Peyer's patch (tissue), 4 donors: ENCODE measurements at regions not wholly inside any gene's neighbourhood (a gene's known extent, or its start where the extent isn't known, plus 50 kb on each side); places are given as distances from the start of the nearest gene placed in this dataset.

ENCODE experiments used
- POLR2A ChIP-seq, 2 donors: fragments of 450-650 bp; IDR thresholded peaks; one replicate each; pipeline ENCODE4 v1.5.1; 2017; ENCODE audit warnings: antibody characterized with exemption in 2 of 2, mild to moderate bottlenecking in 2 of 2, moderate library complexity in 2 of 2
- TF ChIP-seq, protein P1 (sequence below), 6 experiments: fragments of 450-650 bp in 4 of 6; fragments of 200-600 bp in 2 of 6; sonication (generic) in 1 of 6; IDR thresholded peaks; one replicate each; pipeline ENCODE4 v1.5.1; 2017 to 2019; ENCODE audit warnings: antibody characterized with exemption in 6 of 6, mild to moderate bottlenecking in 3 of 6, moderate library complexity in 1 of 6

DNA sequence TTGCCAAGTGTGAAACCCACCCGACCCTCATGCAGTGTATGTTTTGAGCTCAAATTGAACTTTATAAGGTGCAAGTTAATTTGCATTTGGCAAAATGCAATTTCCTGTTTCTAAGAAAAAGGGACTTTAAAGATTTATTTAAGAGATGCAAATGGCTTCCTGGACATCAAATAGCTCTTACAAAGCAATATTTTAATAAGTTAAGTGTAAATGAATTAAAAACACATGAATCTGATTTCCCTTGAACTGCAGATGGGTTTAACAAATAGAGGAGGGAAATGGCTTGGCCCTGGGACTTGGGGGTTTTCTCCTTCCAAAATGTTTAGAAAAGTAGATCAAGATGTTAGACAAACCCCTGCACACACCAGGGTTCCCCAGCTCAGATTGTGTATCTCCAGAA is 116.0 kb downstream of the EN1 start:
- TF ChIP-seq, protein P1, sequence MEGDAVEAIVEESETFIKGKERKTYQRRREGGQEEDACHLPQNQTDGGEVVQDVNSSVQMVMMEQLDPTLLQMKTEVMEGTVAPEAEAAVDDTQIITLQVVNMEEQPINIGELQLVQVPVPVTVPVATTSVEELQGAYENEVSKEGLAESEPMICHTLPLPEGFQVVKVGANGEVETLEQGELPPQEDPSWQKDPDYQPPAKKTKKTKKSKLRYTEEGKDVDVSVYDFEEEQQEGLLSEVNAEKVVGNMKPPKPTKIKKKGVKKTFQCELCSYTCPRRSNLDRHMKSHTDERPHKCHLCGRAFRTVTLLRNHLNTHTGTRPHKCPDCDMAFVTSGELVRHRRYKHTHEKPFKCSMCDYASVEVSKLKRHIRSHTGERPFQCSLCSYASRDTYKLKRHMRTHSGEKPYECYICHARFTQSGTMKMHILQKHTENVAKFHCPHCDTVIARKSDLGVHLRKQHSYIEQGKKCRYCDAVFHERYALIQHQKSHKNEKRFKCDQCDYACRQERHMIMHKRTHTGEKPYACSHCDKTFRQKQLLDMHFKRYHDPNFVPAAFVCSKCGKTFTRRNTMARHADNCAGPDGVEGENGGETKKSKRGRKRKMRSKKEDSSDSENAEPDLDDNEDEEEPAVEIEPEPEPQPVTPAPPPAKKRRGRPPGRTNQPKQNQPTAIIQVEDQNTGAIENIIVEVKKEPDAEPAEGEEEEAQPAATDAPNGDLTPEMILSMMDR (IDR thresholded peaks at IDR 0.05) = no peak
- TF ChIP-seq POLR2A (IDR thresholded peaks at IDR 0.05) = no peak
